GM12865 (cell line): ENCODE measurements at regions not wholly inside any gene's neighbourhood (a gene's known extent, or its start where the extent isn't known, plus 50 kb on each side); places are given as distances from the start of the nearest gene placed in this dataset.

Experiments used
- DNase-seq: peaks from one replicate; pipeline ENCODE4 v3.0.0; 2010; ENCODE audit warnings: low read depth
- H3K4me3 ChIP-seq: 2 replicates; pipeline ENCODE4 v1.5.1; 2011; ENCODE audit warnings: mild to moderate bottlenecking, low read depth, low read length, control low read depth
- CTCF ChIP-seq: IDR thresholded peaks from 2 replicates; pipeline ENCODE4 v1.5.1; 2011; ENCODE audit warnings: low read length, control low read depth, low read depth, inconsistent platforms; ENCODE audit not compliant: insufficient read depth; ENCODE audit errors: missing control alignments

- no peak for DNase-seq
- TF ChIP-seq CTCF, result no peak
- H3K4me3 ChIP-seq, result no peak overlapping the region
Measured at GRCh38 chr2:203585516-203585915, 50.4 kb upstream of the RAPH1 start.

GRCh38 chr2:203586206-203586605 lies 51.1 kb upstream of the RAPH1 start:
- no peak for TF ChIP-seq CTCF
- H3K4me3 ChIP-seq, result no peak overlapping the region
- DNase-seq, result no peak

- no peak overlapping the region for H3K4me3 ChIP-seq
- no peak for DNase-seq
- no peak for TF ChIP-seq CTCF
Measured at GRCh38 chr2:203586696-203587095, 51.6 kb upstream of the RAPH1 start.

- DNase-seq, result no peak
- H3K4me3 ChIP-seq, result no peak overlapping the region
- no peak for TF ChIP-seq CTCF
Measured at GRCh38 chr2:203590496-203590895, 55.4 kb upstream of the RAPH1 start.

GRCh38 chr2:203591642-203592041 lies 56.5 kb upstream of the RAPH1 start:
- TF ChIP-seq CTCF, result no peak
- no peak overlapping the region for H3K4me3 ChIP-seq

GRCh38 chr2:203592470-203592869 lies 57.4 kb upstream of the RAPH1 start:
- no peak for DNase-seq
- no peak overlapping the region for H3K4me3 ChIP-seq
- TF ChIP-seq CTCF, result no peak

More at GRCh38 chr2:203591642-203592041, 56.5 kb upstream of the RAPH1 start:
- DNase-seq, result no peak

GRCh38 chr2:203594541-203594940 lies 59.4 kb upstream of the RAPH1 start:
- DNase-seq, result no peak

More at GRCh38 chr2:203594541-203594940, 59.4 kb upstream of the RAPH1 start:
- TF ChIP-seq CTCF, result no peak
- no peak overlapping the region for H3K4me3 ChIP-seq
